ENCODE measurements at regions not wholly inside any gene's neighbourhood (a gene's known extent, or its start where the extent isn't known, plus 50 kb on each side); places are given as distances from the start of the nearest gene placed in this dataset.

DNA sequence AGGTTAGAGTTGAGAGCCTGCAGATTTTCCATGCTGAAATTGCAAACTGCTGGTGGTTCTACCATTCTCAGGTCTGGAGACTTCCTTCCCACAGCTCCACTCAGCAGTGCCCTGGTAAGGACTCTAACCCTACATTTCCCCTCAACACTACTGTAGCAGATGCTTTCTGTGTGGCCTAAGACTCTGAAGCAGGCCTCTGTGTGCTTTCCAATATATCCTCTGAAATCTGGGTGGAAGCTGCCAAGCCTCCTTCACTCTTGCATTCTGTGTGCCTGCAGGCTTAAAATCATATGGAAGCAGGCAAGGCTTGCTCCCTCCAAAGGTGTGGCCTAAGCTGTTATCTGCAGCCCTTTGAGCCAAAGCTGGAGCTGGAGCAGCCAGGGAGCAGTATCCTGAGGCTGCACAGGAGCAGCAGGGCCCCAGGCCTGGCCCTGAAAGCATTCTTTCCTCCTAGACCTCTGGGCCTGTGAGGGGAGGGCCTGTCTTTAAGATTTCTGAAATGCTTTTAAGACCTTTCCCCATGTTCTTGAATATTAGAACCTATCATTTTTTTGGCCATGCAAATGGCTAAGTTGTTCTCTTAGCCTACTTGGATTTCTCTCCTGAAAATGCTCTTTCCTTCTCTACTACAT, 134.1 kb upstream of the TSHZ3 start:
- DNase-seq: no peak
- Histone ChIP-seq H3K27me3 (ENCODE audit: insufficient read depth) (no peaks in the 10 kb centered on the region), H2AFZ (ENCODE audit: low read depth) (no peak overlapping the region), H3K4me3 (ENCODE audit: low read depth in 2 of 2, low read length in 1 of 2) (no peak overlapping the region), H4K20me1 (ENCODE audit: insufficient read depth) (no peaks in the 10 kb centered on the region), H3K4me1 (ENCODE audit: control insufficient read depth in 1 of 2, insufficient read depth in 2 of 2, low read depth in 1 of 2, low read length in 1 of 2) (no peaks in the 10 kb centered on the region), H3K36me3 (replicated peaks in 1 of 2; ENCODE audit: control insufficient read depth in 1 of 2, insufficient read depth in 2 of 2, low read length in 1 of 2) (no peaks in the 10 kb centered on the region), H3K9me3 (no peaks in the 10 kb centered on the region), H3K9ac (no peak overlapping the region), H3K9me2 (no peaks in the 10 kb centered on the region), H3K4me2 (no peak overlapping the region), H3F3A (replicated peaks; ENCODE audit: insufficient read depth) (no peaks in the 10 kb centered on the region), H3K79me2 (ENCODE audit: insufficient read depth) (no peaks in the 10 kb centered on the region), H3K27ac (ENCODE audit: low read depth in 2 of 2, low read length in 1 of 2) (no peak overlapping the region)
- ChIA-PET POLR2A (no interaction called here), CTCF (no interaction called here)
- TF ChIP-seq RCOR1 (IDR thresholded peaks at IDR 0.05; ENCODE audit: low read length) (no peak), EZH2phosphoT487 (IDR thresholded peaks at IDR 0.05; ENCODE audit: borderline replicate concordance, low read depth) (no peak), FOXJ3 (CRISPR knock-in tag; IDR thresholded peaks at IDR 0.05) (no peak), YY1 (IDR thresholded peaks at IDR 0.05; ENCODE audit: low read depth) (no peak), GABPA (IDR thresholded peaks at IDR 0.05; ENCODE audit: low read depth) (no peak), EP300 (IDR thresholded peaks at IDR 0.05; ENCODE audit: borderline replicate concordance in 1 of 2, low read depth in 1 of 2, low read length in 1 of 2) (no peak), MXI1 (IDR thresholded peaks at IDR 0.05; ENCODE audit: low read depth, low read length) (no peak), GATA2 (CRISPR knock-in tag; IDR thresholded peaks at IDR 0.05) (no peak), CHD2 (IDR thresholded peaks at IDR 0.05; ENCODE audit: low read length, partially characterized antibody) (no peak), TCF12 (IDR thresholded peaks at IDR 0.05) (no peak), TAF1 (IDR thresholded peaks at IDR 0.05; ENCODE audit: borderline replicate concordance, low read depth, low read length) (no peak), TEAD4 (IDR thresholded peaks at IDR 0.05; ENCODE audit: borderline replicate concordance, insufficient read depth) (no peak), NRF1 (IDR thresholded peaks at IDR 0.05; ENCODE audit: low read depth, low read length) (no peak)
- TF ChIP-seq, protein P1, sequence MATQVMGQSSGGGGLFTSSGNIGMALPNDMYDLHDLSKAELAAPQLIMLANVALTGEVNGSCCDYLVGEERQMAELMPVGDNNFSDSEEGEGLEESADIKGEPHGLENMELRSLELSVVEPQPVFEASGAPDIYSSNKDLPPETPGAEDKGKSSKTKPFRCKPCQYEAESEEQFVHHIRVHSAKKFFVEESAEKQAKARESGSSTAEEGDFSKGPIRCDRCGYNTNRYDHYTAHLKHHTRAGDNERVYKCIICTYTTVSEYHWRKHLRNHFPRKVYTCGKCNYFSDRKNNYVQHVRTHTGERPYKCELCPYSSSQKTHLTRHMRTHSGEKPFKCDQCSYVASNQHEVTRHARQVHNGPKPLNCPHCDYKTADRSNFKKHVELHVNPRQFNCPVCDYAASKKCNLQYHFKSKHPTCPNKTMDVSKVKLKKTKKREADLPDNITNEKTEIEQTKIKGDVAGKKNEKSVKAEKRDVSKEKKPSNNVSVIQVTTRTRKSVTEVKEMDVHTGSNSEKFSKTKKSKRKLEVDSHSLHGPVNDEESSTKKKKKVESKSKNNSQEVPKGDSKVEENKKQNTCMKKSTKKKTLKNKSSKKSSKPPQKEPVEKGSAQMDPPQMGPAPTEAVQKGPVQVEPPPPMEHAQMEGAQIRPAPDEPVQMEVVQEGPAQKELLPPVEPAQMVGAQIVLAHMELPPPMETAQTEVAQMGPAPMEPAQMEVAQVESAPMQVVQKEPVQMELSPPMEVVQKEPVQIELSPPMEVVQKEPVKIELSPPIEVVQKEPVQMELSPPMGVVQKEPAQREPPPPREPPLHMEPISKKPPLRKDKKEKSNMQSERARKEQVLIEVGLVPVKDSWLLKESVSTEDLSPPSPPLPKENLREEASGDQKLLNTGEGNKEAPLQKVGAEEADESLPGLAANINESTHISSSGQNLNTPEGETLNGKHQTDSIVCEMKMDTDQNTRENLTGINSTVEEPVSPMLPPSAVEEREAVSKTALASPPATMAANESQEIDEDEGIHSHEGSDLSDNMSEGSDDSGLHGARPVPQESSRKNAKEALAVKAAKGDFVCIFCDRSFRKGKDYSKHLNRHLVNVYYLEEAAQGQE (IDR thresholded peaks at IDR 0.05; ENCODE audit: low read depth, low read length): no peak
- TF ChIP-seq, protein P2, sequence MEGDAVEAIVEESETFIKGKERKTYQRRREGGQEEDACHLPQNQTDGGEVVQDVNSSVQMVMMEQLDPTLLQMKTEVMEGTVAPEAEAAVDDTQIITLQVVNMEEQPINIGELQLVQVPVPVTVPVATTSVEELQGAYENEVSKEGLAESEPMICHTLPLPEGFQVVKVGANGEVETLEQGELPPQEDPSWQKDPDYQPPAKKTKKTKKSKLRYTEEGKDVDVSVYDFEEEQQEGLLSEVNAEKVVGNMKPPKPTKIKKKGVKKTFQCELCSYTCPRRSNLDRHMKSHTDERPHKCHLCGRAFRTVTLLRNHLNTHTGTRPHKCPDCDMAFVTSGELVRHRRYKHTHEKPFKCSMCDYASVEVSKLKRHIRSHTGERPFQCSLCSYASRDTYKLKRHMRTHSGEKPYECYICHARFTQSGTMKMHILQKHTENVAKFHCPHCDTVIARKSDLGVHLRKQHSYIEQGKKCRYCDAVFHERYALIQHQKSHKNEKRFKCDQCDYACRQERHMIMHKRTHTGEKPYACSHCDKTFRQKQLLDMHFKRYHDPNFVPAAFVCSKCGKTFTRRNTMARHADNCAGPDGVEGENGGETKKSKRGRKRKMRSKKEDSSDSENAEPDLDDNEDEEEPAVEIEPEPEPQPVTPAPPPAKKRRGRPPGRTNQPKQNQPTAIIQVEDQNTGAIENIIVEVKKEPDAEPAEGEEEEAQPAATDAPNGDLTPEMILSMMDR (IDR thresholded peaks at IDR 0.05): no peak
- TF ChIP-seq, protein P3, sequence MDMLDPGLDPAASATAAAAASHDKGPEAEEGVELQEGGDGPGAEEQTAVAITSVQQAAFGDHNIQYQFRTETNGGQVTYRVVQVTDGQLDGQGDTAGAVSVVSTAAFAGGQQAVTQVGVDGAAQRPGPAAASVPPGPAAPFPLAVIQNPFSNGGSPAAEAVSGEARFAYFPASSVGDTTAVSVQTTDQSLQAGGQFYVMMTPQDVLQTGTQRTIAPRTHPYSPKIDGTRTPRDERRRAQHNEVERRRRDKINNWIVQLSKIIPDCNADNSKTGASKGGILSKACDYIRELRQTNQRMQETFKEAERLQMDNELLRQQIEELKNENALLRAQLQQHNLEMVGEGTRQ (IDR thresholded peaks at IDR 0.05; ENCODE audit: borderline replicate concordance, low read depth, low read length): no peak
- TF ChIP-seq, protein P4, sequence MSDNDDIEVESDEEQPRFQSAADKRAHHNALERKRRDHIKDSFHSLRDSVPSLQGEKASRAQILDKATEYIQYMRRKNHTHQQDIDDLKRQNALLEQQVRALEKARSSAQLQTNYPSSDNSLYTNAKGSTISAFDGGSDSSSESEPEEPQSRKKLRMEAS (IDR thresholded peaks at IDR 0.05; ENCODE audit: low read depth): no peak
- TF ChIP-seq, protein P5, sequence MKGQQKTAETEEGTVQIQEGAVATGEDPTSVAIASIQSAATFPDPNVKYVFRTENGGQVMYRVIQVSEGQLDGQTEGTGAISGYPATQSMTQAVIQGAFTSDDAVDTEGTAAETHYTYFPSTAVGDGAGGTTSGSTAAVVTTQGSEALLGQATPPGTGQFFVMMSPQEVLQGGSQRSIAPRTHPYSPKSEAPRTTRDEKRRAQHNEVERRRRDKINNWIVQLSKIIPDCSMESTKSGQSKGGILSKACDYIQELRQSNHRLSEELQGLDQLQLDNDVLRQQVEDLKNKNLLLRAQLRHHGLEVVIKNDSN (IDR thresholded peaks at IDR 0.05; ENCODE audit: borderline replicate concordance, low read depth): no peak
- TF ChIP-seq, protein P6, sequence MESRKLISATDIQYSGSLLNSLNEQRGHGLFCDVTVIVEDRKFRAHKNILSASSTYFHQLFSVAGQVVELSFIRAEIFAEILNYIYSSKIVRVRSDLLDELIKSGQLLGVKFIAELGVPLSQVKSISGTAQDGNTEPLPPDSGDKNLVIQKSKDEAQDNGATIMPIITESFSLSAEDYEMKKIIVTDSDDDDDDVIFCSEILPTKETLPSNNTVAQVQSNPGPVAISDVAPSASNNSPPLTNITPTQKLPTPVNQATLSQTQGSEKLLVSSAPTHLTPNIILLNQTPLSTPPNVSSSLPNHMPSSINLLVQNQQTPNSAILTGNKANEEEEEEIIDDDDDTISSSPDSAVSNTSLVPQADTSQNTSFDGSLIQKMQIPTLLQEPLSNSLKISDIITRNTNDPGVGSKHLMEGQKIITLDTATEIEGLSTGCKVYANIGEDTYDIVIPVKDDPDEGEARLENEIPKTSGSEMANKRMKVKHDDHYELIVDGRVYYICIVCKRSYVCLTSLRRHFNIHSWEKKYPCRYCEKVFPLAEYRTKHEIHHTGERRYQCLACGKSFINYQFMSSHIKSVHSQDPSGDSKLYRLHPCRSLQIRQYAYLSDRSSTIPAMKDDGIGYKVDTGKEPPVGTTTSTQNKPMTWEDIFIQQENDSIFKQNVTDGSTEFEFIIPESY (IDR thresholded peaks at IDR 0.05; ENCODE audit: borderline replicate concordance, low read depth): no peak
- TF ChIP-seq, protein P7, sequence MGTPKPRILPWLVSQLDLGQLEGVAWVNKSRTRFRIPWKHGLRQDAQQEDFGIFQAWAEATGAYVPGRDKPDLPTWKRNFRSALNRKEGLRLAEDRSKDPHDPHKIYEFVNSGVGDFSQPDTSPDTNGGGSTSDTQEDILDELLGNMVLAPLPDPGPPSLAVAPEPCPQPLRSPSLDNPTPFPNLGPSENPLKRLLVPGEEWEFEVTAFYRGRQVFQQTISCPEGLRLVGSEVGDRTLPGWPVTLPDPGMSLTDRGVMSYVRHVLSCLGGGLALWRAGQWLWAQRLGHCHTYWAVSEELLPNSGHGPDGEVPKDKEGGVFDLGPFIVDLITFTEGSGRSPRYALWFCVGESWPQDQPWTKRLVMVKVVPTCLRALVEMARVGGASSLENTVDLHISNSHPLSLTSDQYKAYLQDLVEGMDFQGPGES (IDR thresholded peaks at IDR 0.05; ENCODE audit: low read depth, low read length): no peak

Data from SK-N-SH (cell line).